Calu3 (cell line): ENCODE measurements at regions not wholly inside any gene's neighbourhood (a gene's known extent, or its start where the extent isn't known, plus 50 kb on each side); places are given as distances from the start of the nearest gene placed in this dataset.

Source experiments
- BruUV-seq: library from RNA; stranded (reverse); fragments of 400-500 nt; replicated peaks from 2 replicates; lab custom pipeline; 2021; lab: Mats Ljungman, UMichigan
- CTCF ChIA-PET: fragments of 300-600 bp; sonication (Branson Sonifier 250); formaldehyde crosslinking; loops from one replicate; lab custom pipeline; 2022; ENCODE audit warnings: antibody characterized with exemption; lab: Charles Lee
- DNase-seq: peaks from one replicate; pipeline ENCODE4 v3.0.0; 2022
- H3K27ac Mint-ChIP-seq: one replicate; pipeline ENCODE4 v1.8.0; 2022; ENCODE audit warnings: mixed read lengths; ENCODE audit not compliant: unreplicated experiment
- H3K27me3 Mint-ChIP-seq: one replicate; pipeline ENCODE4 v1.8.0; 2022; ENCODE audit warnings: mixed read lengths; ENCODE audit not compliant: unreplicated experiment
- H3K36me3 Mint-ChIP-seq: one replicate; pipeline ENCODE4 v1.8.0; 2022; ENCODE audit warnings: mild to moderate bottlenecking, moderate library complexity, mixed read lengths; ENCODE audit not compliant: insufficient read depth, unreplicated experiment
- H3K4me1 Mint-ChIP-seq: one replicate; pipeline ENCODE4 v1.8.0; 2022; ENCODE audit warnings: mild to moderate bottlenecking, low read depth, mixed read lengths; ENCODE audit not compliant: unreplicated experiment
- H3K4me3 Mint-ChIP-seq: one replicate; pipeline ENCODE4 v1.8.0; 2022; ENCODE audit warnings: mild to moderate bottlenecking, low read depth, moderate library complexity, mixed read lengths; ENCODE audit not compliant: unreplicated experiment
- H3K9me3 Mint-ChIP-seq: one replicate; pipeline ENCODE4 v1.8.0; 2022; ENCODE audit warnings: low read depth, mixed read lengths; ENCODE audit not compliant: unreplicated experiment
- intact Hi-C: fragments of 100-400 bp; cut with micrococcal nuclease; formaldehyde crosslinking; loops from one replicate; pipeline ENCODE4 v1.10.0; 2022; ENCODE audit not compliant: unreplicated experiment
- TF ChIP-seq, protein P1 (sequence below): fragments of 200-600 bp; IDR thresholded peaks from one replicate; pipeline ENCODE4 v1.8.0; 2022; ENCODE audit warnings: antibody characterized with exemption; ENCODE audit not compliant: unreplicated experiment

DNA sequence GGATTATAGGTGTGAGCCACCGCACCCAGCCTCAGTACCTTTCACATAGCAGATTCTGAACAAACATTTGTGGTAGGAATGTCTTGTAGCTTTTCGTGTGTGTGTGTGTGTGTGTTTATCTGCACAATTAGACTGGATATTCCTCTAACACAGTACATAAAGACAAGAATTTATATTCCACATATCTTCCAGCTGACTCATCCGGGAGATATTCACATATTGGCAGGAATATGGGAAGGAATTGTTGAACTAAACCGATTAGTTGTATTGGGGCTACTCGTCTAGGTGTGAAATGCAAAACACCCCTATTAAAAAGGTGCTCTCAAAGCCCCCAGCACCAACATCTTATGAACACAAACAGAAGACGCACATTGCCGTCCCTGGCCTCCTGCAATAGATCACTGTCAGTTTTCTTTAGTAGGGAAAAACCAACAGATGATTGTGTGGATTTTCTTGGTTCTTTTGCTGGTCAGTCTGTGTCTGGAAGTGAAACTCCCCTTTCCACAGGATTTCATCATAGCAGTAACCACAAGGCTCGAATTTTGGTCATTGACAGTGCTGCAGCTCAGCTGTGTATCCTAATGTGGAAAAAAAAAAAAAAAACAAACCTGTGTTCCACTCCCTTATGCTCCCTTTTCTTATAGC, 208.5 kb upstream of the ACVR2A start:
- Mint-ChIP-seq H3K27ac (no peak overlapping the region), H3K27me3 (no peaks in the 10 kb centered on the region), H3K4me1 (peaks cover 3% of the 10 kb centered on the region), H3K4me3 (no peak overlapping the region), H3K36me3 (no peaks in the 10 kb centered on the region), H3K9me3 (no peaks in the 10 kb centered on the region)
- no TSS peak for BruUV-seq
- intact Hi-C loops, result no loop called here
- no peak for DNase-seq
- CTCF ChIA-PET, result interaction anchor here (0.6 kb wide), 1 partner anchor 546 kb away, joined by 5 read pairs; no protein-coding TSS in a partner anchor
- TF ChIP-seq, protein P1, sequence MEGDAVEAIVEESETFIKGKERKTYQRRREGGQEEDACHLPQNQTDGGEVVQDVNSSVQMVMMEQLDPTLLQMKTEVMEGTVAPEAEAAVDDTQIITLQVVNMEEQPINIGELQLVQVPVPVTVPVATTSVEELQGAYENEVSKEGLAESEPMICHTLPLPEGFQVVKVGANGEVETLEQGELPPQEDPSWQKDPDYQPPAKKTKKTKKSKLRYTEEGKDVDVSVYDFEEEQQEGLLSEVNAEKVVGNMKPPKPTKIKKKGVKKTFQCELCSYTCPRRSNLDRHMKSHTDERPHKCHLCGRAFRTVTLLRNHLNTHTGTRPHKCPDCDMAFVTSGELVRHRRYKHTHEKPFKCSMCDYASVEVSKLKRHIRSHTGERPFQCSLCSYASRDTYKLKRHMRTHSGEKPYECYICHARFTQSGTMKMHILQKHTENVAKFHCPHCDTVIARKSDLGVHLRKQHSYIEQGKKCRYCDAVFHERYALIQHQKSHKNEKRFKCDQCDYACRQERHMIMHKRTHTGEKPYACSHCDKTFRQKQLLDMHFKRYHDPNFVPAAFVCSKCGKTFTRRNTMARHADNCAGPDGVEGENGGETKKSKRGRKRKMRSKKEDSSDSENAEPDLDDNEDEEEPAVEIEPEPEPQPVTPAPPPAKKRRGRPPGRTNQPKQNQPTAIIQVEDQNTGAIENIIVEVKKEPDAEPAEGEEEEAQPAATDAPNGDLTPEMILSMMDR, result no peak

DNA sequence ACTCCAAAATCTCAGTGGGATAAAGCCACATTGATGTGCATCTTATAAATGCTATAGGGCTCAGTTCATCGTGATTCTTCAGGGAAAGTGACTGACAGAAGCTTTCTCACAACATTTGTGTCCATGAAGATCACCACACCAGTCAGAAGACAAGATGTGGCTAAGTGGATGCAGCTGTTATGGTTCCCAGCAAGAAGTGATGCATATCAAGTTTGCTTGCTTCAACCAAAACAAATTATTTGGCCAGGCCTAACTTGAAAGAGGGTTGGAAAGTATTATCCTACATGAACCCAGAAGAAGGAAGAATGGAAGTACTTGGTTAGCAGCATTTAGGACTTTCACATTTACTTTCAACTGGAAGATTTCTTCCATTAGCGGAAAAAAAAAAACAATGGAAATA, 210.0 kb upstream of the ACVR2A start:
- Mint-ChIP-seq H3K36me3 (no peaks in the 10 kb centered on the region), H3K27me3 (no peaks in the 10 kb centered on the region), H3K27ac (no peak overlapping the region), H3K4me1 (no peaks in the 10 kb centered on the region), H3K9me3 (no peaks in the 10 kb centered on the region), H3K4me3 (no peak overlapping the region)
- BruUV-seq, result no TSS peak
- TF ChIP-seq, protein P1, result no peak
- intact Hi-C loops, result no loop called here
- CTCF ChIA-PET, result no interaction called here
- DNase-seq, result no peak

DNA sequence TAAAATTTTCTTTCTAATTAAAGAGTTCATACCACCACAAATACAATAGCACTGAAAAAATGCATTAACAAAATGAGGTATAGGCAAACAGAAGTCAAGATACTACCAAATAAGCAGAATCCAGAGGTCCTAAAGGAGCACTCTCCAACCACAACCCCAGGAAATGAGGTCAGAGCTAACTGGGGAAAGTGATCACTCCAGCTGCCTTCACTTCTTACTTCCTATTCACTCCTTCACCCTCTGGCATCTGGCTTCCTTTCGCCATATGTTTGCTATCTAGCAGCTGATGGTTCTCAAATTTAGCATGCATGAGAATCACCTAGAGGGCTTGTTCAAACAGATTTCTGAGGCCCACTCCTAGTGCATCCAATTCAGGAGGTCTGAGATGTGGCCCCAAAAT, 212.6 kb upstream of the ACVR2A start:
- CTCF ChIA-PET, result no interaction called here
- Mint-ChIP-seq H3K4me1 (no peaks in the 10 kb centered on the region), H3K36me3 (no peaks in the 10 kb centered on the region), H3K27ac (no peak overlapping the region), H3K27me3 (no peaks in the 10 kb centered on the region), H3K9me3 (no peaks in the 10 kb centered on the region), H3K4me3 (no peak overlapping the region)
- DNase-seq, result no peak
- TF ChIP-seq, protein P1, result no peak
- no TSS peak for BruUV-seq
- intact Hi-C loops, result no loop called here

DNA sequence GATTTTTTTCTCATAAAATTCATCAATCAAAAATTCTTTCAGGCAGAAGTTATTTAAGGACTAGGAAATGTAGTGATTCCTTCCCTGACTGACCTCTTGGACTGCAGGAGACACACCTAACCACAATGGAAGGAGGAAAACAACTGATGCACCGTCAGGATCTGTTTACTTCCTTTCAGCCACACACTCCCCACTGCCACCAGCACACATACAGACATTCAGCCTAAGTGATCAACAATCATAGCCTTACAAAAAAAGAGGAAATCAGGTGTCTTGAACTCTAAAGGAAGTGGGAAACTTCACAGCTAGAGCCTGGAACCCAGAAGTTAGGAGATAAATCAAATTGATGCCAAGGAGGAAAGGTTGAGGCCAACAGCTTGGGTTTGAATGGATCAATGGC, 213.5 kb upstream of the ACVR2A start:
- Mint-ChIP-seq H3K27ac (no peak overlapping the region), H3K27me3 (no peaks in the 10 kb centered on the region), H3K9me3 (no peaks in the 10 kb centered on the region), H3K4me3 (no peak overlapping the region), H3K36me3 (no peaks in the 10 kb centered on the region), H3K4me1 (no peaks in the 10 kb centered on the region)
- TF ChIP-seq, protein P1, result no peak
- no TSS peak for BruUV-seq
- DNase-seq, result no peak
- intact Hi-C loops, result no loop called here
- CTCF ChIA-PET, result no interaction called here
